H9 (cell line): ENCODE measurements at regions not wholly inside any gene's neighbourhood (a gene's known extent, or its start where the extent isn't known, plus 50 kb on each side); places are given as distances from the start of the nearest gene placed in this dataset.

ENCODE experiments used
- DNase-seq: peaks from one replicate; pipeline ENCODE4 v3.0.0-alpha.2; 2017
- H2AFZ ChIP-seq: one replicate; pipeline ENCODE4 v1.6.1; 2013; ENCODE audit warnings: mild to moderate bottlenecking, low read length, control low read depth, moderate library complexity
- H2AK5ac ChIP-seq: 2 replicates; pipeline ENCODE4 v1.6.1; 2013; ENCODE audit warnings: low read length, control low read depth, mixed read lengths; ENCODE audit not compliant: insufficient read length
- H2BK120ac ChIP-seq: one replicate; pipeline ENCODE4 v1.6.1; 2013; ENCODE audit warnings: low read depth, mild to moderate bottlenecking, low read length, control low read depth, inconsistent platforms; ENCODE audit not compliant: poor library complexity, severe bottlenecking
- H2BK12ac ChIP-seq: 2 replicates; pipeline ENCODE4 v1.6.1; 2013; ENCODE audit warnings: low read length, control low read depth, mixed read lengths, low read depth; ENCODE audit not compliant: insufficient read length
- H2BK15ac ChIP-seq: 2 replicates; pipeline ENCODE4 v1.6.1; 2013; ENCODE audit warnings: low read depth, low read length, control low read depth
- H2BK20ac ChIP-seq: one replicate; pipeline ENCODE4 v1.6.1; 2013; ENCODE audit warnings: low read depth, mild to moderate bottlenecking, low read length, control low read depth, inconsistent platforms; ENCODE audit not compliant: poor library complexity, severe bottlenecking
- H2BK5ac ChIP-seq: 2 replicates; pipeline ENCODE4 v1.6.1; 2013; ENCODE audit warnings: low read length, control low read depth, mixed read lengths; ENCODE audit not compliant: insufficient read length
- H3K14ac ChIP-seq: 2 replicates; pipeline ENCODE4 v1.6.1; 2013; ENCODE audit warnings: low read length, control low read depth; ENCODE audit not compliant: insufficient read depth
- H3K18ac ChIP-seq: 2 replicates; pipeline ENCODE4 v1.6.1; 2013; ENCODE audit warnings: low read depth, mild to moderate bottlenecking, mixed read lengths, low read length, control low read depth; ENCODE audit not compliant: insufficient read length
- H3K23ac ChIP-seq: 2 replicates; pipeline ENCODE4 v1.6.1; 2013; ENCODE audit warnings: low read length, control low read depth, mixed read lengths, low read depth; ENCODE audit not compliant: insufficient read length
- H3K23me2 ChIP-seq: 2 replicates; pipeline ENCODE4 v1.6.1; 2013; ENCODE audit warnings: low read depth, mild to moderate bottlenecking, mixed read lengths, low read length, control low read depth; ENCODE audit not compliant: insufficient read length, poor library complexity, severe bottlenecking
- H3K27ac ChIP-seq: 2 replicates; pipeline ENCODE4 v1.5.1; 2013; ENCODE audit warnings: low read length, control low read depth, mixed read lengths, low read depth; ENCODE audit not compliant: insufficient read length
- H3K27me3 ChIP-seq: 2 replicates; pipeline ENCODE4 v1.6.1; 2013; ENCODE audit warnings: low read length, control low read depth, inconsistent platforms; ENCODE audit not compliant: insufficient read depth
- H3K4ac ChIP-seq: 2 replicates; pipeline ENCODE4 v1.6.1; 2013; ENCODE audit warnings: low read depth, mild to moderate bottlenecking, control low read depth, inconsistent platforms, low read length, moderate library complexity
- H3K4me1 ChIP-seq: 2 replicates; pipeline ENCODE4 v1.6.1; 2013; ENCODE audit warnings: low read length, control low read depth, inconsistent platforms; ENCODE audit not compliant: insufficient read depth
- H3K4me2 ChIP-seq: 2 replicates; pipeline ENCODE4 v1.6.1; 2013; ENCODE audit warnings: low read length, control low read depth, mixed read lengths; ENCODE audit not compliant: insufficient read length, insufficient read depth
- H3K56ac ChIP-seq: 2 replicates; pipeline ENCODE4 v1.6.1; 2013; ENCODE audit warnings: low read depth, mild to moderate bottlenecking, mixed read lengths, low read length, control low read depth; ENCODE audit not compliant: insufficient read length
- H3K79me1 ChIP-seq: 2 replicates; pipeline ENCODE4 v1.6.1; 2013; ENCODE audit warnings: low read depth, mild to moderate bottlenecking, moderate library complexity, low read length, control low read depth, inconsistent platforms; ENCODE audit not compliant: insufficient read depth, poor library complexity, severe bottlenecking
- H3K79me2 ChIP-seq: 2 replicates; pipeline ENCODE4 v1.6.1; 2013; ENCODE audit warnings: low read length, control low read depth, inconsistent platforms; ENCODE audit not compliant: insufficient read depth
- H3K9ac ChIP-seq: 2 replicates; pipeline ENCODE4 v1.6.1; 2013; ENCODE audit warnings: low read length, control low read depth, mixed read lengths; ENCODE audit not compliant: insufficient read length; ENCODE audit errors: extremely low read depth
- H3K9me3 ChIP-seq: one replicate; pipeline ENCODE4 v1.6.1; 2013; ENCODE audit warnings: low read depth, low read length, inconsistent platforms; ENCODE audit not compliant: control insufficient read depth
- H3T11ph ChIP-seq: one replicate; pipeline ENCODE4 v1.6.1; 2013; ENCODE audit warnings: mild to moderate bottlenecking, low read length, control low read depth, inconsistent platforms
- H4K20me1 ChIP-seq: one replicate; pipeline ENCODE4 v1.6.1; 2013; ENCODE audit not compliant: control insufficient read depth, insufficient read length, insufficient read depth
- H4K5ac ChIP-seq: 2 replicates; pipeline ENCODE4 v1.6.1; 2013; ENCODE audit warnings: low read depth, mild to moderate bottlenecking, mixed read lengths, low read length, control low read depth; ENCODE audit not compliant: insufficient read length
- H4K8ac ChIP-seq: replicated peaks from 2 replicates; pipeline ENCODE4 v1.6.1; 2013; ENCODE audit warnings: low read length, control low read depth, mixed read lengths, low read depth; ENCODE audit not compliant: insufficient read length
- H4K91ac ChIP-seq: 2 replicates; pipeline ENCODE4 v1.6.1; 2013; ENCODE audit warnings: low read depth, mild to moderate bottlenecking, moderate library complexity, mixed read lengths, low read length, control low read depth; ENCODE audit not compliant: insufficient read length
- H3K27ac Mint-ChIP-seq, 3 experiments: 2 replicates in 2 of 3; 3 replicates in 1 of 3; pipeline ENCODE4 v1.8.0; 2020 to 2021; ENCODE audit warnings: mixed read lengths in 3 of 3, mild to moderate bottlenecking in 1 of 3, moderate library complexity in 1 of 3
- H3K27me3 Mint-ChIP-seq: 2 replicates; pipeline ENCODE4 v1.8.0; 2021; ENCODE audit warnings: low read depth, mild to moderate bottlenecking, moderate library complexity, mixed read lengths
- H3K36me3 Mint-ChIP-seq, 3 experiments: 2 replicates in 2 of 3; 3 replicates in 1 of 3; pipeline ENCODE4 v1.8.0; 2020 to 2021; ENCODE audit warnings: low read depth in 3 of 3, mixed read lengths in 3 of 3; ENCODE audit not compliant: insufficient read depth in 1 of 3
- H3K4me1 Mint-ChIP-seq, 2 experiments: 2 replicates each; pipeline ENCODE4 v1.8.0; 2020; ENCODE audit warnings: mixed read lengths in 2 of 2
- H3K4me3 Mint-ChIP-seq, 2 experiments: 2 replicates in 1 of 2; 3 replicates in 1 of 2; pipeline ENCODE4 v1.8.0; 2020 to 2021; ENCODE audit warnings: mild to moderate bottlenecking in 2 of 2, mixed read lengths in 2 of 2, moderate library complexity in 1 of 2
- H3K9me3 Mint-ChIP-seq, 2 experiments: 2 replicates in 1 of 2; 3 replicates in 1 of 2; pipeline ENCODE4 v1.8.0; 2020; ENCODE audit warnings: mild to moderate bottlenecking in 2 of 2, mixed read lengths in 2 of 2, moderate library complexity in 1 of 2
- WGBS: extraction: QIAGEN DNeasy Blood & Tissue Kit; methylation state at CpG from one replicate; pipeline ENCODE4 v1.1.7; 2013; ENCODE audit warnings: missing lambda C conversion rate, low lambda C conversion rate, mixed read lengths; ENCODE audit not compliant: insufficient read length; ENCODE audit errors: extremely low coverage; 5-methylcytosine and 5-hydroxymethylcytosine counted together
- TF ChIP-seq, protein P1 (sequence below): fragments of 200-600 bp; sonication (generic); conservative IDR thresholded peaks from 3 replicates; pipeline ENCODE4 v1.8.0; 2021; ENCODE audit warnings: antibody characterized with exemption, mild to moderate bottlenecking

DNA sequence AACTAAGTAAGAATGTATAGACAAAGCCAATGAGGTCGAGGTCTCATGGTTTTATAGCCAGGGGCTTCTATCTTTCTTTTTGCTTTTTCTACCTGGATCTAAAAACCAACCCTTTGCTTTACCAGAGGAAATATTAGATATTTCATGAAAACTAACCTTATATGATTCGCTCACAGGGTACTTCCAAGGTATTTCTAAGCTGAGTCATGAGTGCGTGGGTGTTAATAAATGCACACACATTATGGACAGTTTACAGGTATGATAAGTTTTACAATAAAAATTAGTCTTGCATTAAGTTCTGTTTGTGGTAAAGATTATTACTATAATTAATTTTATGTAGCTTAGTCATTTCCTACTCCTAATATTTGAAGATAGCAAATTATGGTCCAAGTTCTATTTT lies 217.2 kb downstream of the CHRM3 start:
- peaks cover 0 to 10% of the 10 kb centered on the region in 2 experiments; a peak in 3 of 4 replicates for H3K4me1 Mint-ChIP-seq
- H3K4me2 ChIP-seq: no peak overlapping the region
- no peak overlapping the region for H2BK15ac ChIP-seq
- H2BK5ac ChIP-seq: no peak overlapping the region
- no peak overlapping the region for H4K91ac ChIP-seq
- H3T11ph ChIP-seq: no peak overlapping the region
- no peak overlapping the region for H3K4me3 Mint-ChIP-seq
- no peak overlapping the region for H4K5ac ChIP-seq
- no peaks in the 10 kb centered on the region for H3K27me3 ChIP-seq
- TF ChIP-seq, protein P1, sequence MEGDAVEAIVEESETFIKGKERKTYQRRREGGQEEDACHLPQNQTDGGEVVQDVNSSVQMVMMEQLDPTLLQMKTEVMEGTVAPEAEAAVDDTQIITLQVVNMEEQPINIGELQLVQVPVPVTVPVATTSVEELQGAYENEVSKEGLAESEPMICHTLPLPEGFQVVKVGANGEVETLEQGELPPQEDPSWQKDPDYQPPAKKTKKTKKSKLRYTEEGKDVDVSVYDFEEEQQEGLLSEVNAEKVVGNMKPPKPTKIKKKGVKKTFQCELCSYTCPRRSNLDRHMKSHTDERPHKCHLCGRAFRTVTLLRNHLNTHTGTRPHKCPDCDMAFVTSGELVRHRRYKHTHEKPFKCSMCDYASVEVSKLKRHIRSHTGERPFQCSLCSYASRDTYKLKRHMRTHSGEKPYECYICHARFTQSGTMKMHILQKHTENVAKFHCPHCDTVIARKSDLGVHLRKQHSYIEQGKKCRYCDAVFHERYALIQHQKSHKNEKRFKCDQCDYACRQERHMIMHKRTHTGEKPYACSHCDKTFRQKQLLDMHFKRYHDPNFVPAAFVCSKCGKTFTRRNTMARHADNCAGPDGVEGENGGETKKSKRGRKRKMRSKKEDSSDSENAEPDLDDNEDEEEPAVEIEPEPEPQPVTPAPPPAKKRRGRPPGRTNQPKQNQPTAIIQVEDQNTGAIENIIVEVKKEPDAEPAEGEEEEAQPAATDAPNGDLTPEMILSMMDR: no peak
- H2BK120ac ChIP-seq: no peak overlapping the region
- H3K27me3 Mint-ChIP-seq: no peaks in the 10 kb centered on the region
- no peak overlapping the region for H3K23ac ChIP-seq
- no peaks in the 10 kb centered on the region for H3K23me2 ChIP-seq
- H2BK12ac ChIP-seq: no peak overlapping the region
- H3K4ac ChIP-seq: no peak overlapping the region
- no peak overlapping the region for H3K14ac ChIP-seq
- no peak overlapping the region for H3K9ac ChIP-seq
- no peaks in the 10 kb centered on the region; a peak in 1 of 5 replicates for H3K9me3 Mint-ChIP-seq
- no peaks in the 10 kb centered on the region for H3K79me1 ChIP-seq
- no peak overlapping the region for H3K27ac Mint-ChIP-seq
- no peak for DNase-seq
- no CpG with 5 or more reads among the region's 3 CpGs for WGBS
- no peaks in the 10 kb centered on the region for H4K20me1 ChIP-seq
- H3K79me2 ChIP-seq: no peaks in the 10 kb centered on the region
- no peak overlapping the region for H3K27ac ChIP-seq
- H2AK5ac ChIP-seq: no peak overlapping the region
- no peaks in the 10 kb centered on the region for H3K9me3 ChIP-seq
- H3K18ac ChIP-seq: no peak overlapping the region
- H4K8ac ChIP-seq: no peak overlapping the region
- H2BK20ac ChIP-seq: no peak overlapping the region
- no peak overlapping the region for H2AFZ ChIP-seq
- no peaks in the 10 kb centered on the region for H3K36me3 Mint-ChIP-seq
- no peaks in the 10 kb centered on the region for H3K4me1 ChIP-seq
- H3K56ac ChIP-seq: no peak overlapping the region
